ENCODE measurements at regions not wholly inside any gene's neighbourhood (a gene's known extent, or its start where the extent isn't known, plus 50 kb on each side); places are given as distances from the start of the nearest gene placed in this dataset.
"Not testable (repeated sequence)": the region's sequence is repeated elsewhere in the genome, so short reads cannot be mapped to it uniquely, and the experiment has no call there.

DNA sequence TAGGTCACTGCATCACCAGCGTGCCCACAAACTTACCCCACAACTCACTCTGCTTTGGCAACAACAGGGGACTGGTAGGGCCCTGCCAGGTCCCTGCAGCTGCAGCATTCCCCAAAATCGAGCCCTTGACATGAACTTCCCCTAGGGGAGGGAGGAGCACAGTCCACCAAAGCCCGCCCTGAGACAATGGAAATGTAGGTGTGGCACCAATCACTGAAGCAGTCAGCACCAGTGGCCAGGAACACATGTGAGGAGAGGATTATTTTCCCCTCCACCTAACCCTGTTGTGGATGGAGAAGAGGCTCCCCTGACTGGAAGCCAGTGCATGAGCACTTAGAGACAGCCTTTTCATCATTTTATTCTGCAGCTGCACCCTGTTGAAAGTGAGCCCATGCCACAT, 573.8 kb downstream of the SOX5 start:
- Mint-ChIP-seq H3K36me3 (ENCODE audit: low read depth) (peaks cover 19% of the 10 kb centered on the region), H3K27ac (ENCODE audit: unreplicated experiment) (no peak overlapping the region), H3K4me3 (ENCODE audit: unreplicated experiment) (no peak overlapping the region), H3K9me3 (ENCODE audit: low read depth) (peaks cover 49% of the 10 kb centered on the region), H3K27me3 (ENCODE audit: low read depth) (no peaks in the 10 kb centered on the region), H3K4me1 (ENCODE audit: low read depth) (no peaks in the 10 kb centered on the region)
- TF ChIP-seq, protein P1, sequence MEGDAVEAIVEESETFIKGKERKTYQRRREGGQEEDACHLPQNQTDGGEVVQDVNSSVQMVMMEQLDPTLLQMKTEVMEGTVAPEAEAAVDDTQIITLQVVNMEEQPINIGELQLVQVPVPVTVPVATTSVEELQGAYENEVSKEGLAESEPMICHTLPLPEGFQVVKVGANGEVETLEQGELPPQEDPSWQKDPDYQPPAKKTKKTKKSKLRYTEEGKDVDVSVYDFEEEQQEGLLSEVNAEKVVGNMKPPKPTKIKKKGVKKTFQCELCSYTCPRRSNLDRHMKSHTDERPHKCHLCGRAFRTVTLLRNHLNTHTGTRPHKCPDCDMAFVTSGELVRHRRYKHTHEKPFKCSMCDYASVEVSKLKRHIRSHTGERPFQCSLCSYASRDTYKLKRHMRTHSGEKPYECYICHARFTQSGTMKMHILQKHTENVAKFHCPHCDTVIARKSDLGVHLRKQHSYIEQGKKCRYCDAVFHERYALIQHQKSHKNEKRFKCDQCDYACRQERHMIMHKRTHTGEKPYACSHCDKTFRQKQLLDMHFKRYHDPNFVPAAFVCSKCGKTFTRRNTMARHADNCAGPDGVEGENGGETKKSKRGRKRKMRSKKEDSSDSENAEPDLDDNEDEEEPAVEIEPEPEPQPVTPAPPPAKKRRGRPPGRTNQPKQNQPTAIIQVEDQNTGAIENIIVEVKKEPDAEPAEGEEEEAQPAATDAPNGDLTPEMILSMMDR (IDR thresholded peaks at IDR 0.05) = no peak
- peak; percentile 34 for DNase-seq (ENCODE audit: low spot score)

DNA sequence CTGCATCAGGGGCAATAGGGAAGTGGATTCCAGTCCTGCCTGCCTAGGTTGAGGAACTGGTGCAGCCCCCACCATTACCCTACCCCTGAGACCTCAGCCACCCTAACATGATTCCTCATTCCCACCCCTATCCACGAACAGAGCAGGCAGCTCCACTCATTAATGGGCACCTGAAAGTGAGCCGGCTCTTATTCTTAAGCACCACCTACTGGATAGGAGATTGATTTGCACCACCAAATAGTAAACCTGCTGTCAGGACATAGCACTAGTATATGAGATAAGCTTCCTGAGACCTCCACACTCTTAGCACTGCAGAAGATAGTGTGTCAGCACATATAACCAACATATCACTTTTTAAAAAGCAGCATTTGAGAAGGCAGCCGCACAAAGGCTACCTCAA, 573.2 kb downstream of the SOX5 start:
- H3K27me3 Mint-ChIP-seq (ENCODE audit: low read depth) = no peaks in the 10 kb centered on the region
- TF ChIP-seq, protein P1 (IDR thresholded peaks at IDR 0.05) = peak; percentile 32
- H3K4me1 Mint-ChIP-seq (ENCODE audit: low read depth) = no peaks in the 10 kb centered on the region
- H3K9me3 Mint-ChIP-seq (ENCODE audit: low read depth) = peaks cover 54% of the 10 kb centered on the region
- no peak overlapping the region for H3K4me3 Mint-ChIP-seq (ENCODE audit: unreplicated experiment)
- H3K36me3 Mint-ChIP-seq (ENCODE audit: low read depth) = peaks cover 19% of the 10 kb centered on the region
- H3K27ac Mint-ChIP-seq (ENCODE audit: unreplicated experiment) = no peak overlapping the region
- DNase-seq (ENCODE audit: low spot score) = no peak

DNA sequence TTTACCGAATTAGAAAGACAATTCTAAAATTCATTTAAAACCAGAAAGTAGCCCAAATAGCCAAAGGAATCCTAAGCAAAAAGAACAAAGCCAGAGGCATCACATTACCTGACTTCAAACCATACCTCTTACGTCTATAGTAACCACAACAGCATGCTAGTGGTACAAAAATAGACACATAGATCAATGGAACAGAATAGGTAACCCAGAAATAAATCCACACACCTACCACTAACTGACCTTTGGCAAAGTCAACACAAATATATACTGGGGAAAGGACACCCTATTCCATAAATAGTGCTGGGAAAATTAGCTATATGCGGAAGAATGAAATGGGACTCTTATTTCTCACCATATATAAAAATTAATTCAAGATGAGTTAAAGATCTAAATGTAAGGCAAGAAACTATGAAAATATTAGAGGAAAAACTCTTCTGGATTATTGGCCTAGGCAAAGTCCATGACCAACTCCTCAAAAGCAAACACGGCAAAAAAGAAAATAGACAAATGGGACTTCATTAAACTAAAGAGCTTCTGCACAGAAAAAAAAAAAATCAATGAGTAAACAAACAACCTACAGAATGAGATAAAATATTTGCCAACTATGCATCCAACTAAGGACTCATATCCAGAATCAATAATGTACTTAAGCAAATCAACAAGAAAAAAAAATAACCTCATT, 568.9 kb downstream of the SOX5 start:
- TF ChIP-seq, protein P1 (IDR thresholded peaks at IDR 0.05) = no peak
- no peak for DNase-seq (ENCODE audit: low spot score)
- H3K9me3 Mint-ChIP-seq (ENCODE audit: low read depth) = peaks cover 51% of the 10 kb centered on the region

DNA sequence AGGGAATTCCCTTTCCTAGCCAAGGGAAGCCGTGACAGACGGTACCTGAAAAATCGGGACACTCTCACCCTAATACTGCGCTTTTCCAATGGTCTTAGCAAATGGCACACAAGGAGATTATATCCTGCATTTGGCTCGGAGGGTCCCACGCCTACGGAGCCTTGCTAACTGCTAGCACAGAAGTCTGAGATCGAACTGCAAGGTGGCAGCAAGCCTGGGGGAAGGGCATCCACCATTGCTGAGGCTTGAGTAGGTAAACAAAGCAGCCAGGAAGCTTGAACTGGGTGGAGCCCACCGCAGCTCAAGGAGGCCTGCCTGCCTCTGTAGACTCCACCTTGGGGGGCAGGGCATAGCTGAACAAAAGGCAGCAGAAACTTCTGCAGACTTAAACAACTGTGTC, 560.6 kb downstream of the SOX5 start:
- H3K4me3 Mint-ChIP-seq (ENCODE audit: unreplicated experiment); H3K27me3 Mint-ChIP-seq (ENCODE audit: low read depth); H3K4me1 Mint-ChIP-seq (ENCODE audit: low read depth); H3K27ac Mint-ChIP-seq (ENCODE audit: unreplicated experiment); H3K36me3 Mint-ChIP-seq (ENCODE audit: low read depth): not testable (repeated sequence)
- DNase-seq (ENCODE audit: low spot score) = peak; percentile 53
- H3K9me3 Mint-ChIP-seq (ENCODE audit: low read depth) = peaks cover 19% of the 10 kb centered on the region

More for the DNA sequence above, 568.9 kb downstream of the SOX5 start:
- H3K27me3 Mint-ChIP-seq (ENCODE audit: low read depth) = no peaks in the 10 kb centered on the region
- H3K27ac Mint-ChIP-seq (ENCODE audit: unreplicated experiment) = no peak overlapping the region
- H3K36me3 Mint-ChIP-seq (ENCODE audit: low read depth) = peaks cover 19% of the 10 kb centered on the region
- H3K4me3 Mint-ChIP-seq (ENCODE audit: unreplicated experiment) = no peak overlapping the region
- H3K4me1 Mint-ChIP-seq (ENCODE audit: low read depth) = no peaks in the 10 kb centered on the region

DNA sequence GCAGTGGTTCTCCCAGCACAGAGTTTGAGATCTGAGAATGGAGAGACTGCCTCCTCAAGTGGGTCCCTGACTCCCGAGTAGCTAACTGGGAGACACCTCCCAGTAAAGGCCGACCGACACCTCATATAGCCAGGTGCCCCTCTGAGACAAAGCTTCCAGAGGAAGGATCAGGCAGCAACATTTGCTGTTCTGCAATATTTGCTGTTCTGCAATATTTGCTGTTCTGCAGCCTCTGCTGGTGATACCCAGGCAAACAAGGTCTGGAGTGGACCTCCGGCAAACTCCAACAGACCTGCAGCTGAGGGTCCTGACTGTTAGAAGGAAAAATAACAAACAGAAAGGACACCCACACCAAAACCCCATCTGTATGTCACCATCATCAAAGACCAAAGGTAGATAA, 560.2 kb downstream of the SOX5 start:
- H3K27ac Mint-ChIP-seq (ENCODE audit: unreplicated experiment); H3K4me1 Mint-ChIP-seq (ENCODE audit: low read depth); H3K4me3 Mint-ChIP-seq (ENCODE audit: unreplicated experiment); H3K27me3 Mint-ChIP-seq (ENCODE audit: low read depth); H3K36me3 Mint-ChIP-seq (ENCODE audit: low read depth); DNase-seq (ENCODE audit: low spot score): not testable (repeated sequence)
- peaks cover 22% of the 10 kb centered on the region for H3K9me3 Mint-ChIP-seq (ENCODE audit: low read depth)

DNA sequence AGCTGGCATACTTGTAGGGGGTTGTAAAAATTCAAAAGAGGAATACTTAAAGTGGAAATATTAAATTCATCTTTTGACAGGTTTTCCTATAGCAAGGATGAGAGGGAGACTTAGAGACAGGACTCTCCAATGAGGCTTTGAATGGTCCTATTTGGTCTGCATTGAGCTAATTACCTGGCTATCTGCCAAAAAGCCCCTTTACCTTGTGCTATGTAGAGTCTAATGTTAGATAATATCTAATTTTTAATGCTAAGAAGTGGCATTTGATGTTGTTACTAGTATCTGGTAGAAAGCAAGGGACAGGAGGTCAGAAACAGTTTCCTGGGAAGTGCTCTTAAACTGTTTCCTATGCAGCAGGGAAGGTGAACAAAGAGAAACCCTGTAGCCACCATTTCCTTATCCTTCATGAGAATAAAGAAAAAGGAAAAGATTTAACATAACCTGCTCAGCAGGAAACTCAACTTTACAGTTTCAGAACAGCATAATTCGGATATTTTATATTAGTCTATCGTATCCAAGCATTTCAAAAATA, 550.0 kb downstream of the SOX5 start:
- Mint-ChIP-seq H3K27me3 (ENCODE audit: low read depth) (no peaks in the 10 kb centered on the region), H3K4me3 (ENCODE audit: unreplicated experiment) (no peak overlapping the region), H3K27ac (ENCODE audit: unreplicated experiment) (no peak overlapping the region)

More for the DNA sequence above, 550.0 kb downstream of the SOX5 start:
- Mint-ChIP-seq H3K36me3 (ENCODE audit: low read depth) (no peaks in the 10 kb centered on the region), H3K9me3 (ENCODE audit: low read depth) (peaks cover 3% of the 10 kb centered on the region), H3K4me1 (ENCODE audit: low read depth) (no peaks in the 10 kb centered on the region)
- no peak for DNase-seq (ENCODE audit: low spot score)
- TF ChIP-seq, protein P1 (IDR thresholded peaks at IDR 0.05) = no peak

Data from chondrocyte (in vitro differentiated cells).